GM12878 (cell line): ENCODE measurements at regions not wholly inside any gene's neighbourhood (a gene's known extent, or its start where the extent isn't known, plus 50 kb on each side); places are given as distances from the start of the nearest gene placed in this dataset.
A peak's percentile ranks its signal among the peaks of the same experiment; 100 is the strongest.

Source experiments
- ATAC-seq: fragments of 200-7000 bp; cut with Tn5 transposase; 3 replicates; pipeline ENCODE4 v1.9.1; 2020; ENCODE audit warnings: mild to moderate bottlenecking, moderate library complexity
- BruUV-seq: library from RNA; stranded (reverse); fragments of 400-500 nt; replicated peaks from 2 replicates; lab custom pipeline; 2021; lab: Mats Ljungman, UMichigan
- CTCF ChIA-PET: fragments of 300-600 bp; sonication (Branson Sonifier 250); formaldehyde crosslinking; extraction: SDS; loops from one replicate; lab custom pipeline; 2021; ENCODE audit warnings: inconsistent platforms; lab: Yijun Ruan, JAX
- POLR2A ChIA-PET: fragments of 350-600 bp; formaldehyde crosslinking; extraction: SDS; loops from one replicate; lab custom pipeline; 2021; ENCODE audit warnings: inconsistent platforms; lab: Charles Lee
- RAD21 ChIA-PET: fragments of 300-600 bp; sonication (Branson Sonifier 250); formaldehyde crosslinking; loops from one replicate; lab custom pipeline; 2023; ENCODE audit warnings: antibody characterized with exemption; ENCODE audit not compliant: unreplicated experiment; lab: Charles Lee
- SMC1A ChIA-PET: fragments of 300-600 bp; sonication (Branson Sonifier 250); formaldehyde crosslinking; loops from one replicate; lab custom pipeline; 2023; ENCODE audit not compliant: unreplicated experiment, uncharacterized antibody; lab: Charles Lee
- DNase-seq: peaks from one replicate; pipeline ENCODE4 v3.0.0-alpha.2; 2011; ENCODE audit warnings: low read depth, low spot score
- FAIRE-seq: peaks from 3 replicates; lab custom pipeline; 2011; peaks lifted over from hg19 to GRCh38; lab: Jason Lieb, UNC
- H2AFZ ChIP-seq: 2 replicates; pipeline ENCODE4 v1.6.0; 2011; ENCODE audit warnings: low read depth, low read length, control low read depth; ENCODE audit not compliant: control insufficient read depth
- H3K27ac ChIP-seq: 2 replicates; pipeline ENCODE4 v1.5.1; 2011; ENCODE audit warnings: control low read depth; ENCODE audit not compliant: control insufficient read depth, insufficient read depth
- H3K27me3 ChIP-seq, 2 experiments: replicated peaks in 1 of 2; 2 replicates each; pipeline versions ENCODE4 v1.6.0 to v1.6.1; 2011; ENCODE audit warnings: low read length in 1 of 2; ENCODE audit not compliant: control insufficient read depth in 2 of 2, insufficient read depth in 2 of 2
- H3K36me3 ChIP-seq, 2 experiments: 2 replicates each; pipeline ENCODE4 v1.5.1; 2011; ENCODE audit warnings: low read length in 1 of 2; ENCODE audit not compliant: control insufficient read depth in 2 of 2, insufficient read depth in 2 of 2
- H3K4me1 ChIP-seq: 2 replicates; pipeline ENCODE4 v1.6.1; 2011; ENCODE audit warnings: mild to moderate bottlenecking, low read length, moderate library complexity, mixed read lengths; ENCODE audit not compliant: control insufficient read depth, insufficient read depth
- H3K4me2 ChIP-seq: 2 replicates; pipeline ENCODE4 v1.6.0; 2011; ENCODE audit warnings: control low read depth; ENCODE audit not compliant: control insufficient read depth, insufficient read depth
- H3K4me3 ChIP-seq: fragments of 200-600 bp; sonication (generic); 2 replicates; pipeline ENCODE4 v1.5.1; 2016
- H3K79me2 ChIP-seq: 2 replicates; pipeline ENCODE4 v1.6.0; 2011; ENCODE audit warnings: low read length; ENCODE audit not compliant: control insufficient read depth, insufficient read depth
- H3K9ac ChIP-seq: 2 replicates; pipeline ENCODE4 v1.8.0; 2011; ENCODE audit warnings: low read length, control low read depth, mixed read lengths; ENCODE audit not compliant: control insufficient read depth, insufficient read depth
- H3K9me3 ChIP-seq: replicated peaks from 3 replicates; pipeline ENCODE4 v1.5.1; 2011; ENCODE audit warnings: mild to moderate bottlenecking, low read length; ENCODE audit not compliant: control insufficient read depth, insufficient read depth
- H4K20me1 ChIP-seq: 2 replicates; pipeline ENCODE4 v1.6.0; 2011; ENCODE audit not compliant: control insufficient read depth, insufficient read depth
- ASH2L ChIP-seq: fragments of 300-600, 200-600 bp; sonication (generic); IDR thresholded peaks from 2 replicates; pipeline ENCODE4 v1.6.1; 2017; ENCODE audit warnings: low read depth, mild to moderate bottlenecking, borderline replicate concordance
- BCL11A ChIP-seq: IDR thresholded peaks from 2 replicates; pipeline ENCODE4 v1.6.1; 2011; ENCODE audit warnings: low read depth, low read length
- E2F4 ChIP-seq: IDR thresholded peaks from 2 replicates; pipeline ENCODE4 v1.6.1; 2012; ENCODE audit warnings: low read depth, low read length, improper control_type of control experiment
- E4F1 ChIP-seq: fragments of 450-650 bp; IDR thresholded peaks from 2 replicates; pipeline ENCODE4 v1.6.1; 2018; ENCODE audit warnings: borderline replicate concordance, mild to moderate bottlenecking; ENCODE audit not compliant: partially characterized antibody
- EP300 ChIP-seq, 2 experiments: fragments of 150-350 bp in 1 of 2; IDR thresholded peaks; 2 replicates each; pipeline ENCODE4 v1.6.1; 2011 to 2012; ENCODE audit warnings: low read depth in 2 of 2, low read length in 2 of 2, borderline replicate concordance in 1 of 2, improper control_type of control experiment in 1 of 2, inconsistent platforms in 1 of 2; ENCODE audit not compliant: control insufficient read depth in 1 of 2
- FOXM1 ChIP-seq: IDR thresholded peaks from 2 replicates; pipeline ENCODE4 v1.6.1; 2012; ENCODE audit warnings: low read depth, mild to moderate bottlenecking, inconsistent platforms, low read length, moderate library complexity
- PAX8 ChIP-seq: fragments of 450-650 bp; IDR thresholded peaks from 2 replicates; pipeline ENCODE4 v1.6.1; 2017; ENCODE audit warnings: mild to moderate bottlenecking, moderate library complexity
- RELA ChIP-seq: fragments of 450-650 bp; IDR thresholded peaks from 2 replicates; pipeline ENCODE4 v1.8.0; 2014; ENCODE audit warnings: borderline replicate concordance; ENCODE audit not compliant: partially characterized antibody
- SMARCA5 ChIP-seq: fragments of 450-650 bp; IDR thresholded peaks from 2 replicates; pipeline ENCODE4 v1.6.1; 2017; ENCODE audit warnings: mild to moderate bottlenecking
- TCF12 ChIP-seq: IDR thresholded peaks from 2 replicates; pipeline ENCODE4 v1.6.1; 2011; ENCODE audit warnings: low read depth, mild to moderate bottlenecking, low read length
- TCF7 ChIP-seq: IDR thresholded peaks from 2 replicates; pipeline ENCODE4 v1.6.1; 2014; ENCODE audit warnings: antibody characterized with exemption, borderline replicate concordance
- ZNF687 ChIP-seq: fragments of 450-650 bp; IDR thresholded peaks from 2 replicates; pipeline ENCODE4 v1.6.1; 2017; ENCODE audit warnings: mild to moderate bottlenecking, moderate library complexity
- WGBS: methylation state at CpG from one replicate; pipeline ENCODE4 v1.1.6; 2016; ENCODE audit warnings: low lambda C conversion rate; ENCODE audit not compliant: insufficient replicate concordance, insufficient coverage; ENCODE audit errors: missing lambda C conversion rate; 5-methylcytosine and 5-hydroxymethylcytosine counted together
- in situ Hi-C: fragments of 300-500 bp; cut with MboI; formaldehyde crosslinking; loops from 9 replicates; pipeline ENCODE4 v1.14.3; 2018; ENCODE audit warnings: mixed read lengths
- intact Hi-C: fragments of 100-400 bp; cut with micrococcal nuclease; formaldehyde crosslinking; loops from one replicate; pipeline ENCODE4 v1.14.2; 2022; ENCODE audit not compliant: unreplicated experiment

- TF ChIP-seq TCF7 (no peak), PAX8 (no peak), SMARCA5 (no peak), ZNF687 (no peak), ASH2L (no peak), EP300 (IDR thresholded peaks at IDR 0.05; ENCODE audit: borderline replicate concordance in 1 of 2, control insufficient read depth in 1 of 2, low read depth in 2 of 2, low read length in 2 of 2) (no peak), TCF12 (no peak)
Measured at GRCh38 chr1:90522432-90522831, 194.7 kb downstream of the BARHL2 start (continued).

- RAD21 ChIA-PET = interaction anchor here (0.8 to 1.1 kb wide), 4 partner anchors 12 to 36 kb away, joined by 3 to 4 read pairs (median 4); no protein-coding TSS in a partner anchor
- WGBS = 35% methylated on average over 5 of the region's 5 CpGs
- Histone ChIP-seq H4K20me1 (no peaks in the 10 kb centered on the region), H3K36me3 (no peaks in the 10 kb centered on the region), H3K79me2 (no peaks in the 10 kb centered on the region), H3K9ac (no peak overlapping the region), H3K4me3 (no peak overlapping the region), H2AFZ (no peak overlapping the region), H3K9me3 (no peaks in the 10 kb centered on the region), H3K4me1 (no peaks in the 10 kb centered on the region), H3K27me3 (no peaks in the 10 kb centered on the region), H3K4me2 (no peak overlapping the region), H3K27ac (no peak overlapping the region)
- intact Hi-C loops = loop anchor here (5.0 kb wide), 1 partner anchor 37 kb away; no protein-coding TSS in a partner anchor
- SMC1A ChIA-PET = interaction anchor here (0.6 to 6.4 kb wide), 9 partner anchors 9 to 44 kb away, joined by 3 to 111 read pairs (median 3); no protein-coding TSS in a partner anchor
- ATAC-seq = no peak
- in situ Hi-C loops = no loop called here
- FAIRE-seq = no peak
- BruUV-seq = no TSS peak
- POLR2A ChIA-PET = interaction anchor here (0.7 to 5.6 kb wide), 4 partner anchors 13 to 20 kb away, joined by 3 to 41 read pairs (median 6); no protein-coding TSS in a partner anchor
- CTCF ChIA-PET = interaction anchor here (0.6 to 1.9 kb wide), 3 partner anchors 27 to 985 kb away, joined by 3 to 4 read pairs (median 4); no protein-coding TSS in a partner anchor
- no peak for DNase-seq
- TF ChIP-seq E4F1 (no peak), E2F4 (0 out of 2 replicates have a peak, but pooled peaks have one; percentile 11), BCL11A (no peak), FOXM1 (no peak), RELA (no peak)
Measured at GRCh38 chr1:90513956-90514355, 203.1 kb downstream of the BARHL2 start.
